H1 (cell line): ENCODE measurements at regions not wholly inside any gene's neighbourhood (a gene's known extent, or its start where the extent isn't known, plus 50 kb on each side); places are given as distances from the start of the nearest gene placed in this dataset.
A peak's percentile ranks its signal among the peaks of the same experiment; 100 is the strongest.

Source experiments
- CTCF ChIA-PET: fragments of 300-600 bp; sonication (Branson Sonifier 250); formaldehyde crosslinking; loops from one replicate; lab custom pipeline; 2021; ENCODE audit not compliant: partially characterized antibody; lab: Charles Lee
- POLR2A ChIA-PET: fragments of 300-600 bp; sonication (Branson Sonifier 250); formaldehyde crosslinking; loops from one replicate; lab custom pipeline; 2021; ENCODE audit warnings: inconsistent platforms; ENCODE audit not compliant: partially characterized antibody; lab: Charles Lee
- DNase-seq, 2 experiments: peaks; one replicate each; pipeline versions ENCODE4 v3.0.0 to v3.0.0-alpha.2; 2010 to 2022; ENCODE audit warnings: low spot score in 2 of 2, low read depth in 1 of 2, mixed read lengths in 1 of 2
- FAIRE-seq: peaks from 2 replicates; lab custom pipeline; 2011; peaks lifted over from hg19 to GRCh38; lab: Jason Lieb, UNC
- H2AFZ ChIP-seq: 2 replicates; pipeline ENCODE4 v1.8.1; 2012; ENCODE audit warnings: low read length, inconsistent platforms
- H2AK5ac ChIP-seq: 2 replicates; pipeline ENCODE4 v1.6.1; 2013; ENCODE audit warnings: low read depth, low read length
- H2BK120ac ChIP-seq: replicated peaks from 2 replicates; pipeline ENCODE3; 2013; ENCODE audit warnings: low read depth, low read length, inconsistent platforms
- H2BK12ac ChIP-seq: 2 replicates; pipeline ENCODE4 v1.6.1; 2013; ENCODE audit warnings: low read depth, low read length
- H2BK15ac ChIP-seq: 2 replicates; pipeline ENCODE4 v1.6.1; 2013; ENCODE audit warnings: low read length
- H2BK20ac ChIP-seq: 2 replicates; pipeline ENCODE4 v1.6.1; 2013; ENCODE audit warnings: low read length
- H2BK5ac ChIP-seq: 2 replicates; pipeline ENCODE4 v1.6.1; 2013; ENCODE audit warnings: low read depth, low read length
- H3K14ac ChIP-seq: 2 replicates; pipeline ENCODE4 v1.6.1; 2013; ENCODE audit warnings: inconsistent platforms; ENCODE audit not compliant: insufficient read length
- H3K18ac ChIP-seq: 2 replicates; pipeline ENCODE4 v1.6.1; 2013; ENCODE audit warnings: low read length; ENCODE audit errors: extremely low read depth
- H3K23ac ChIP-seq: 2 replicates; pipeline ENCODE4 v1.6.1; 2013; ENCODE audit warnings: inconsistent platforms; ENCODE audit not compliant: insufficient read length
- H3K23me2 ChIP-seq: 2 replicates; pipeline ENCODE4 v1.6.1; 2013; ENCODE audit warnings: low read depth, low read length
- H3K27ac ChIP-seq: 2 replicates; pipeline ENCODE4 v1.6.1; 2011; ENCODE audit warnings: low read depth, low read length, inconsistent platforms
- H3K27me3 ChIP-seq, 4 experiments: replicated peaks in 1 of 4; 1 replicate in 1 of 4; 2 replicates in 3 of 4; pipeline versions ENCODE4 v1.6.1 to v1.8.1; 2011 to 2013; ENCODE audit warnings: low read length in 3 of 4, mild to moderate bottlenecking in 3 of 4, inconsistent platforms in 2 of 4, mixed read lengths in 2 of 4, moderate library complexity in 1 of 4; ENCODE audit not compliant: control insufficient read depth in 3 of 4, insufficient read depth in 3 of 4; ENCODE audit errors: extremely low read depth in 1 of 4
- H3K36me3 ChIP-seq, 4 experiments: 2 replicates each; pipeline versions ENCODE4 v1.6.1 to v1.8.1; 2011 to 2013; ENCODE audit warnings: mild to moderate bottlenecking in 4 of 4, low read length in 3 of 4, moderate library complexity in 2 of 4, control low read depth in 1 of 4, inconsistent platforms in 1 of 4; ENCODE audit not compliant: insufficient read depth in 4 of 4, control insufficient read depth in 2 of 4
- H3K4ac ChIP-seq: replicated peaks from 2 replicates; pipeline ENCODE3; 2013; ENCODE audit warnings: low read length, low read depth, mixed read lengths, inconsistent platforms; ENCODE audit not compliant: insufficient read length
- H3K4me1 ChIP-seq, 4 experiments: replicated peaks in 1 of 4; 1 replicate in 1 of 4; 2 replicates in 3 of 4; pipeline versions ENCODE4 v1.6.1 to v1.8.1; 2011 to 2013; ENCODE audit warnings: low read length in 3 of 4, inconsistent platforms in 2 of 4, mixed read lengths in 1 of 4; ENCODE audit not compliant: insufficient read depth in 4 of 4, control insufficient read depth in 3 of 4
- H3K4me2 ChIP-seq, 2 experiments: 2 replicates each; pipeline versions ENCODE4 v1.6.1 to v1.8.1; 2011 to 2013; ENCODE audit warnings: low read depth in 2 of 2, low read length in 2 of 2, control low read depth in 1 of 2, inconsistent platforms in 1 of 2, mild to moderate bottlenecking in 1 of 2; ENCODE audit not compliant: insufficient read depth in 1 of 2
- H3K4me3 ChIP-seq, 4 experiments: fragments of 200-600, 300-600 bp in 1 of 4; sonication (generic), shearing (Covaris generic), sonication (Bioruptor Twin) in 1 of 4; 2 replicates each; pipeline versions ENCODE4 v1.5.1 to v1.8.1; 2011 to 2016; ENCODE audit warnings: low read length in 4 of 4, low read depth in 3 of 4, control low read depth in 2 of 4, inconsistent platforms in 2 of 4, mild to moderate bottlenecking in 2 of 4, mixed read lengths in 1 of 4, moderate library complexity in 1 of 4; ENCODE audit not compliant: insufficient read depth in 2 of 4; ENCODE audit errors: extremely low read depth in 1 of 4
- H3K56ac ChIP-seq: replicated peaks from 2 replicates; pipeline ENCODE3; 2013; ENCODE audit warnings: low read depth, mild to moderate bottlenecking, mixed read lengths, low read length, inconsistent platforms; ENCODE audit not compliant: insufficient read length
- H3K79me1 ChIP-seq: 2 replicates; pipeline ENCODE4 v1.6.1; 2013; ENCODE audit warnings: low read depth, low read length, control low read depth
- H3K79me2 ChIP-seq, 2 experiments: 2 replicates each; pipeline versions ENCODE4 v1.6.1 to v1.8.1; 2012 to 2013; ENCODE audit warnings: low read length in 2 of 2, mild to moderate bottlenecking in 2 of 2, inconsistent platforms in 1 of 2; ENCODE audit not compliant: insufficient read depth in 2 of 2, control insufficient read depth in 1 of 2
- H3K9ac ChIP-seq, 4 experiments: replicated peaks in 1 of 4; 1 replicate in 1 of 4; 2 replicates in 3 of 4; pipeline versions ENCODE4 v1.6.1 to v1.8.1; 2011 to 2013; ENCODE audit warnings: low read depth in 3 of 4, low read length in 3 of 4, control low read depth in 2 of 4, mild to moderate bottlenecking in 2 of 4, moderate library complexity in 2 of 4, inconsistent platforms in 1 of 4; ENCODE audit errors: extremely low read depth in 1 of 4
- H3K9me3 ChIP-seq, 2 experiments: 2 replicates each; pipeline versions ENCODE4 v1.6.1 to v1.8.1; 2012 to 2013; ENCODE audit warnings: mild to moderate bottlenecking in 2 of 2, moderate library complexity in 2 of 2, control low read depth in 1 of 2, inconsistent platforms in 1 of 2, low read depth in 1 of 2, low read length in 1 of 2, mixed read lengths in 1 of 2; ENCODE audit not compliant: insufficient read depth in 2 of 2
- H4K20me1 ChIP-seq, 2 experiments: replicated peaks in 1 of 2; 2 replicates each; pipeline versions ENCODE3 to v1.8.1; 2011 to 2013; ENCODE audit warnings: inconsistent platforms in 2 of 2, low read length in 2 of 2, mild to moderate bottlenecking in 1 of 2; ENCODE audit not compliant: insufficient read depth in 2 of 2, control insufficient read depth in 1 of 2
- H4K5ac ChIP-seq: 2 replicates; pipeline ENCODE4 v1.6.1; 2013; ENCODE audit warnings: low read length, low read depth, mixed read lengths, inconsistent platforms; ENCODE audit not compliant: insufficient read length
- H4K8ac ChIP-seq: 2 replicates; pipeline ENCODE4 v1.8.0; 2013; ENCODE audit warnings: mild to moderate bottlenecking, moderate library complexity, low read length, inconsistent platforms; ENCODE audit not compliant: insufficient read depth; ENCODE audit errors: extremely low read depth
- H4K91ac ChIP-seq: replicated peaks from 2 replicates; pipeline ENCODE3; 2013; ENCODE audit warnings: low read length, mixed read lengths, inconsistent platforms; ENCODE audit not compliant: insufficient read length
- BACH1 ChIP-seq: IDR thresholded peaks from 2 replicates; pipeline ENCODE4 v1.6.1; 2012; ENCODE audit warnings: low read length, improper control_type of control experiment
- BCL11A ChIP-seq, 2 experiments: IDR thresholded peaks; one replicate each; pipeline ENCODE4 v1.6.1; 2011; ENCODE audit warnings: low read depth in 2 of 2, low read length in 2 of 2, mild to moderate bottlenecking in 2 of 2
- CBX8 ChIP-seq: fragments of 300-800, 300-1000 bp; sonication (generic); IDR thresholded peaks from 2 replicates; pipeline ENCODE4 v1.7.1; 2016; ENCODE audit warnings: low read depth, low read length, borderline replicate concordance
- CEBPB ChIP-seq: IDR thresholded peaks from 2 replicates; pipeline ENCODE4 v1.6.1; 2012; ENCODE audit warnings: low read depth, low read length
- CHD2 ChIP-seq: IDR thresholded peaks from 2 replicates; pipeline ENCODE4 v1.6.1; 2012; ENCODE audit warnings: low read length, improper control_type of control experiment
- EP300 ChIP-seq, 2 experiments: IDR thresholded peaks; 1 replicate in 1 of 2; 2 replicates in 1 of 2; pipeline ENCODE4 v1.6.1; 2011 to 2012; ENCODE audit warnings: low read depth in 2 of 2, low read length in 2 of 2, mild to moderate bottlenecking in 2 of 2, borderline replicate concordance in 1 of 2, inconsistent platforms in 1 of 2, moderate library complexity in 1 of 2
- HDAC2 ChIP-seq, 2 experiments: fragments of 300-600 bp in 1 of 2; sonication (generic) in 1 of 2; IDR thresholded peaks; 2 replicates each; pipeline ENCODE4 v1.6.1; 2011 to 2012; ENCODE audit warnings: low read depth in 2 of 2, low read length in 2 of 2, mild to moderate bottlenecking in 2 of 2, moderate library complexity in 2 of 2, borderline replicate concordance in 1 of 2, inconsistent platforms in 1 of 2
- KDM1A ChIP-seq: fragments of 200-600, 300-600 bp; sonication (generic); IDR thresholded peaks from 2 replicates; pipeline ENCODE4 v1.7.1; 2016; ENCODE audit warnings: mild to moderate bottlenecking, low read length, borderline replicate concordance
- KDM4A ChIP-seq: IDR thresholded peaks from one replicate; pipeline ENCODE4 v1.7.1; 2012; ENCODE audit warnings: low read depth, mild to moderate bottlenecking, moderate library complexity, low read length, inconsistent platforms; ENCODE audit not compliant: severe bottlenecking
- KDM5A ChIP-seq: fragments of 200-600 bp; IDR thresholded peaks from 2 replicates; pipeline ENCODE4 v1.7.1; 2012; ENCODE audit warnings: mild to moderate bottlenecking, low read length, inconsistent platforms, mixed read lengths
- POLR2AphosphoS5 ChIP-seq: IDR thresholded peaks from 2 replicates; pipeline ENCODE4 v1.6.1; 2011; ENCODE audit warnings: low read depth, low read length
- POU5F1 ChIP-seq: IDR thresholded peaks from 2 replicates; pipeline ENCODE4 v1.6.1; 2011; ENCODE audit warnings: low read depth, mild to moderate bottlenecking, low read length, moderate library complexity
- RFX5 ChIP-seq: IDR thresholded peaks from 2 replicates; pipeline ENCODE4 v1.6.1; 2011; ENCODE audit warnings: low read depth, low read length, improper control_type of control experiment, borderline replicate concordance
- YY1 ChIP-seq: IDR thresholded peaks from 2 replicates; pipeline ENCODE4 v1.6.1; 2011; ENCODE audit warnings: low read depth, mild to moderate bottlenecking, low read length
- WGBS, 2 experiments: shearing (Covaris generic) in 1 of 2; methylation state at CpG; one replicate each; pipeline versions ENCODE4 v1.1.6 to v1.1.7; 2013 to 2015; ENCODE audit warnings: low lambda C conversion rate in 2 of 2, mixed read lengths in 2 of 2, inconsistent platforms in 1 of 2, low coverage in 1 of 2, missing lambda C conversion rate in 1 of 2; ENCODE audit not compliant: insufficient replicate concordance in 2 of 2, insufficient coverage in 1 of 2, insufficient read length in 1 of 2; ENCODE audit errors: extremely low coverage in 1 of 2, missing lambda C conversion rate in 1 of 2; 5-methylcytosine and 5-hydroxymethylcytosine counted together
- TF ChIP-seq, protein P1 (sequence below): IDR thresholded peaks from 2 replicates; pipeline ENCODE4 v1.6.1; 2012; ENCODE audit warnings: inconsistent platforms

DNA sequence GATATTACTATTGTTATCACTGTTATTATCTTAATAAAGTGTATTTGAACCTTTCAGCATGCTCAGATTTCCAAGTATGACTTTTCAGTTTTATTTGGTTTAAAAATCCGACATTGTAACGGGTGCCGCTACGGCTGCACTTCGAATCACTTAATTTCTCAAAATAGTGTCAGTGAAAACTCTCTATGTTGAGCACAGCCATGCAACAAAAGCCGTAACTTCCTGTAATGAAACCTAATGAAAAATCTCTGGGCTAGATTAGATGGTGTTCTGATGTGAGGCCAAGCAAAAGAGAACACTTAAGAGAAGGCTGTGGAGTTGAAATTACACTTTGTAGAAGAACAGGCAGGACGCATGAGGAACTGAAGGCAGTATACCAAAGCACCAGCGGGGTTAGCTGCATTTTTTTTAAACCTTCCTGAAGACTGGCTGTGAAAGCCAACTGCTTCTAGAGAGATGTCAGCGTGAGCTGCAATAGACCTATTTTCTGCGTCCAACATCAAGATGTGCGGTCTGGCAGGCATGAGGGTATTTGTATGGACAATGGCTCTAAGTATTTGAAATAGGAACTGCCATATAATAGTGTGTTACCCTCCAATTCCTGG, 1545.0 kb upstream of the GOT2 start:
- Histone ChIP-seq H4K5ac (no peak overlapping the region), H3K23ac (no peak overlapping the region), H3K27ac (no peak overlapping the region), H3K23me2 (no peaks in the 10 kb centered on the region), H2BK120ac (no peak overlapping the region), H3K18ac (no peak overlapping the region), H3K4ac (no peak overlapping the region), H2BK15ac (no peak overlapping the region), H4K8ac (no peak overlapping the region), H4K20me1 (no peaks in the 10 kb centered on the region), H2BK12ac (no peak overlapping the region), H3K27me3 (no peaks in the 10 kb centered on the region), H3K9ac (no peak overlapping the region), H3K79me1 (no peaks in the 10 kb centered on the region), H3K14ac (no peak overlapping the region), H3K4me1 (no peaks in the 10 kb centered on the region; a peak in 1 of 7 replicates), H2AK5ac (no peak overlapping the region), H2AFZ (0 out of 2 replicates have a peak overlapping the region, but pooled peaks have one; percentile 26), H2BK5ac (no peak overlapping the region), H3K56ac (no peak overlapping the region), H4K91ac (no peak overlapping the region), H2BK20ac (no peak overlapping the region), H3K36me3 (no peaks in the 10 kb centered on the region), H3K9me3 (no peaks in the 10 kb centered on the region), H3K4me2 (no peak overlapping the region), H3K4me3 (no peak overlapping the region), H3K79me2 (no peaks in the 10 kb centered on the region)
- ChIA-PET POLR2A (no interaction called here), CTCF (no interaction called here)
- DNase-seq (no peak), FAIRE-seq (no peak)
- WGBS, 2 experiments: 95% methylated on average over 11 of the region's 11 CpGs; no CpG with 5 or more reads in 1 of the 2 experiments
- TF ChIP-seq POLR2AphosphoS5 (no peak), CHD2 (no peak), POU5F1 (no peak), KDM1A (no peak), HDAC2 (IDR thresholded peaks at IDR 0.05; ENCODE audit: borderline replicate concordance in 1 of 2, low read depth in 2 of 2, low read length in 2 of 2) (no peak), KDM4A (no peak), CEBPB (no peak), BCL11A (IDR thresholded peaks at IDR 0.05; ENCODE audit: low read depth in 2 of 2, low read length in 2 of 2) (no peak), BACH1 (no peak), KDM5A (no peak), YY1 (no peak), RFX5 (no peak), CBX8 (no peak), EP300 (IDR thresholded peaks at IDR 0.05; ENCODE audit: borderline replicate concordance in 1 of 2, low read depth in 2 of 2, low read length in 2 of 2) (no peak)
- TF ChIP-seq, protein P1, sequence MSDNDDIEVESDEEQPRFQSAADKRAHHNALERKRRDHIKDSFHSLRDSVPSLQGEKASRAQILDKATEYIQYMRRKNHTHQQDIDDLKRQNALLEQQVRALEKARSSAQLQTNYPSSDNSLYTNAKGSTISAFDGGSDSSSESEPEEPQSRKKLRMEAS: no peak
